GM12864 (cell line): ENCODE measurements at regions not wholly inside any gene's neighbourhood (a gene's known extent, or its start where the extent isn't known, plus 50 kb on each side); places are given as distances from the start of the nearest gene placed in this dataset.

Experiments used
- DNase-seq: peaks from one replicate; pipeline ENCODE4 v3.0.0-alpha.2; 2011; ENCODE audit warnings: low read depth
- H3K4me3 ChIP-seq: 2 replicates; pipeline ENCODE4 v1.5.1; 2011; ENCODE audit warnings: mild to moderate bottlenecking, low read depth, low read length, control low read depth
- CTCF ChIP-seq: IDR thresholded peaks from 2 replicates; pipeline ENCODE4 v1.5.1; 2011; ENCODE audit warnings: low read depth, mild to moderate bottlenecking, moderate library complexity, low read length, control low read depth, inconsistent platforms; ENCODE audit errors: missing control alignments

GRCh38 chr6:113258771-113259170, 598.4 kb upstream of the MARCKS start:
- no peak overlapping the region for H3K4me3 ChIP-seq

GRCh38 chr6:113271437-113271836, 585.7 kb upstream of the MARCKS start:
- H3K4me3 ChIP-seq: no peak overlapping the region
- TF ChIP-seq CTCF: no peak
- no peak for DNase-seq

More at GRCh38 chr6:113258771-113259170, 598.4 kb upstream of the MARCKS start:
- no peak for DNase-seq
- TF ChIP-seq CTCF: no peak

- no peak overlapping the region for H3K4me3 ChIP-seq
- no peak for TF ChIP-seq CTCF
- DNase-seq: no peak
Observed at GRCh38 chr6:113276601-113277000, 580.5 kb upstream of the MARCKS start.

- H3K4me3 ChIP-seq: no peak overlapping the region
- no peak for DNase-seq
- no peak for TF ChIP-seq CTCF
Observed at GRCh38 chr6:113277111-113277510, 580.0 kb upstream of the MARCKS start.

GRCh38 chr6:113281014-113281413, 576.1 kb upstream of the MARCKS start:
- H3K4me3 ChIP-seq: no peak overlapping the region
- no peak for TF ChIP-seq CTCF
- DNase-seq: peak; percentile 5

GRCh38 chr6:113281431-113281830, 575.7 kb upstream of the MARCKS start:
- TF ChIP-seq CTCF: no peak
- no peak overlapping the region for H3K4me3 ChIP-seq
- DNase-seq: no peak

- TF ChIP-seq CTCF: no peak
- no peak overlapping the region for H3K4me3 ChIP-seq
- DNase-seq: peak; percentile 5
Observed at GRCh38 chr6:113287396-113287795, 569.7 kb upstream of the MARCKS start.
